Subcutaneous abdominal adipose tissue (tissue), 5 donors: ENCODE measurements at regions not wholly inside any gene's neighbourhood (a gene's known extent, or its start where the extent isn't known, plus 50 kb on each side); places are given as distances from the start of the nearest gene placed in this dataset.

ENCODE experiments used
- H3K27ac ChIP-seq: one replicate; pipeline ENCODE4 v1.7.0; 2013; ENCODE audit warnings: low read depth, mild to moderate bottlenecking, inconsistent platforms, low read length, moderate library complexity
- H3K27me3 ChIP-seq, 5 donors: one replicate each; pipeline ENCODE4 v1.7.0; 2013; ENCODE audit warnings: low read length in 5 of 5, inconsistent platforms in 1 of 5; ENCODE audit not compliant: control insufficient read depth in 5 of 5, insufficient read depth in 4 of 5
- H3K36me3 ChIP-seq, 5 donors: one replicate each; pipeline ENCODE4 v1.7.0; 2013; ENCODE audit warnings: low read length in 5 of 5; ENCODE audit not compliant: control insufficient read depth in 5 of 5, insufficient read depth in 5 of 5
- H3K4me1 ChIP-seq, 5 donors: one replicate each; pipeline ENCODE4 v1.7.0; 2013; ENCODE audit warnings: low read length in 5 of 5, mild to moderate bottlenecking in 3 of 5, moderate library complexity in 1 of 5; ENCODE audit not compliant: control insufficient read depth in 5 of 5, insufficient read depth in 5 of 5
- H3K4me3 ChIP-seq, 5 donors: one replicate each; pipeline ENCODE4 v1.7.0; 2013; ENCODE audit warnings: low read length in 5 of 5, low read depth in 1 of 5
- H3K9ac ChIP-seq, 5 donors: one replicate each; pipeline ENCODE4 v1.7.0; 2013; ENCODE audit warnings: low read length in 5 of 5, mild to moderate bottlenecking in 4 of 5, moderate library complexity in 3 of 5
- H3K9me3 ChIP-seq, 5 donors: one replicate each; pipeline ENCODE4 v1.7.0; 2013; ENCODE audit warnings: low read length in 5 of 5; ENCODE audit not compliant: control insufficient read depth in 5 of 5
- donor health status: healthy.
- donor health status: healthy.
- donor health status: healthy.
- donor health status: healthy.
- donor health status: healthy.

- no peaks in the 10 kb centered on the region for H3K9me3 ChIP-seq
- no peaks in the 10 kb centered on the region for H3K27me3 ChIP-seq
- H3K36me3 ChIP-seq, result no peaks in the 10 kb centered on the region
- no peak overlapping the region for H3K9ac ChIP-seq
- H3K4me3 ChIP-seq, result no peak overlapping the region
- H3K4me1 ChIP-seq, result no peaks in the 10 kb centered on the region
- H3K27ac ChIP-seq, result no peak overlapping the region
Observed at GRCh38 chr21:26708223-26708800, 135.2 kb upstream of the CYYR1 start.

GRCh38 chr21:26707246-26707645 lies 134.2 kb upstream of the CYYR1 start:
- Histone ChIP-seq H3K9ac (no peak overlapping the region), H3K4me1 (no peaks in the 10 kb centered on the region), H3K27ac (no peak overlapping the region), H3K36me3 (no peaks in the 10 kb centered on the region), H3K9me3 (no peaks in the 10 kb centered on the region), H3K4me3 (no peak overlapping the region), H3K27me3 (no peaks in the 10 kb centered on the region)

GRCh38 chr21:26698416-26698815 lies 125.3 kb upstream of the CYYR1 start:
- Histone ChIP-seq H3K9ac (no peak overlapping the region), H3K36me3 (no peaks in the 10 kb centered on the region), H3K27me3 (no peaks in the 10 kb centered on the region), H3K4me1 (no peaks in the 10 kb centered on the region), H3K27ac (no peak overlapping the region), H3K4me3 (no peak overlapping the region), H3K9me3 (no peaks in the 10 kb centered on the region)

GRCh38 chr21:26691416-26691815 lies 118.3 kb upstream of the CYYR1 start:
- Histone ChIP-seq H3K4me3 (no peak overlapping the region), H3K36me3 (no peaks in the 10 kb centered on the region), H3K4me1 (peaks cover 0 to 4% (median 0%) of the 10 kb centered on the region in 5 donors), H3K9ac (no peak overlapping the region), H3K27me3 (no peaks in the 10 kb centered on the region), H3K9me3 (peaks cover 0 to 11% (median 4%) of the 10 kb centered on the region in 5 donors), H3K27ac (no peak overlapping the region)

GRCh38 chr21:26686705-26687104 lies 113.6 kb upstream of the CYYR1 start:
- no peak overlapping the region for H3K27ac ChIP-seq
- peaks cover 0 to 11% (median 4%) of the 10 kb centered on the region in 5 donors for H3K9me3 ChIP-seq
- H3K36me3 ChIP-seq, result no peaks in the 10 kb centered on the region
- no peak overlapping the region for H3K9ac ChIP-seq
- H3K4me3 ChIP-seq, result no peak overlapping the region
- no peaks in the 10 kb centered on the region for H3K4me1 ChIP-seq
- no peaks in the 10 kb centered on the region for H3K27me3 ChIP-seq

GRCh38 chr21:26686278-26686677 lies 113.2 kb upstream of the CYYR1 start:
- H3K36me3 ChIP-seq, result no peaks in the 10 kb centered on the region
- no peak overlapping the region for H3K27ac ChIP-seq
- H3K9ac ChIP-seq, result no peak overlapping the region
- H3K27me3 ChIP-seq, result no peaks in the 10 kb centered on the region
- H3K4me1 ChIP-seq, result no peaks in the 10 kb centered on the region
- no peak overlapping the region for H3K4me3 ChIP-seq
- peaks cover 0 to 11% (median 4%) of the 10 kb centered on the region in 5 donors for H3K9me3 ChIP-seq

GRCh38 chr21:26684889-26685288 lies 111.8 kb upstream of the CYYR1 start:
- Histone ChIP-seq H3K27me3 (no peaks in the 10 kb centered on the region), H3K9ac (no peak overlapping the region), H3K36me3 (no peaks in the 10 kb centered on the region), H3K4me1 (no peaks in the 10 kb centered on the region), H3K27ac (no peak overlapping the region), H3K9me3 (peaks cover 0 to 3% (median 3%) of the 10 kb centered on the region in 5 donors), H3K4me3 (no peak overlapping the region)

GRCh38 chr21:26683996-26684395 lies 110.9 kb upstream of the CYYR1 start:
- Histone ChIP-seq H3K4me3 (no peak overlapping the region), H3K9me3 (no peaks in the 10 kb centered on the region), H3K36me3 (no peaks in the 10 kb centered on the region), H3K9ac (no peak overlapping the region), H3K27ac (no peak overlapping the region), H3K27me3 (no peaks in the 10 kb centered on the region), H3K4me1 (no peaks in the 10 kb centered on the region)

GRCh38 chr21:26679284-26679683 lies 106.2 kb upstream of the CYYR1 start:
- no peak overlapping the region for H3K27ac ChIP-seq
- H3K4me1 ChIP-seq, result no peaks in the 10 kb centered on the region
- no peak overlapping the region for H3K9ac ChIP-seq
- H3K4me3 ChIP-seq, result no peak overlapping the region
- H3K27me3 ChIP-seq, result no peaks in the 10 kb centered on the region
- no peaks in the 10 kb centered on the region for H3K9me3 ChIP-seq
- H3K36me3 ChIP-seq, result no peaks in the 10 kb centered on the region

- Histone ChIP-seq H3K4me3 (no peak overlapping the region), H3K36me3 (no peaks in the 10 kb centered on the region), H3K9ac (no peak overlapping the region), H3K27me3 (no peaks in the 10 kb centered on the region), H3K9me3 (no peaks in the 10 kb centered on the region), H3K4me1 (no peaks in the 10 kb centered on the region), H3K27ac (no peak overlapping the region)
Observed at GRCh38 chr21:26674323-26674722, 101.2 kb upstream of the CYYR1 start.
